Brain pericyte (primary cell): ENCODE measurements at regions not wholly inside any gene's neighbourhood (a gene's known extent, or its start where the extent isn't known, plus 50 kb on each side); places are given as distances from the start of the nearest gene placed in this dataset.

Experiments used
- DNase-seq: peaks from one replicate; pipeline ENCODE4 v3.0.0-alpha.2; 2012; ENCODE audit warnings: low read depth, low spot score

DNA sequence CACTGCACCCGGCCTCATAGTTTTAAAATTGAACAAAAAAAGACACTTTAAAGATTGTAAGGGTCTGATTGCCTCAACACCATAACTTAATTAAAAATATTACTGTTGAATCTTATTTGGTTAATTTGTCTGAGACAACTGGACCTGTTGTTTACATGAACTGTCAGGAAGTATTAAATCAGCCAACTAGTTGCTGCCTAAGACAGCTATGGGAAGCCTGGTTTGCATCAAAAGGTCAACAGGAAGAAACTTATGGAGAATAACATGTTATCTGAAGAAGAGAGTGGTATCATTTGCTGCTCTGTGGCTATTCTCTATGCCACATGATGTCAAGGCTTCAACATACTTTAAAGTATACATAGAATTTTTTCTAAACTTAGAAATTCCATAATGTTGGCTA lies 853.5 kb upstream of the ADAMTS5 start:
- no peak for DNase-seq

GRCh38 chr21:27819299-27819698 lies 852.4 kb upstream of the ADAMTS5 start:
- no peak for DNase-seq

- no peak for DNase-seq
These were observed 852.0 kb upstream of the ADAMTS5 start for GRCh38 chr21:27818847-27819246.

DNA sequence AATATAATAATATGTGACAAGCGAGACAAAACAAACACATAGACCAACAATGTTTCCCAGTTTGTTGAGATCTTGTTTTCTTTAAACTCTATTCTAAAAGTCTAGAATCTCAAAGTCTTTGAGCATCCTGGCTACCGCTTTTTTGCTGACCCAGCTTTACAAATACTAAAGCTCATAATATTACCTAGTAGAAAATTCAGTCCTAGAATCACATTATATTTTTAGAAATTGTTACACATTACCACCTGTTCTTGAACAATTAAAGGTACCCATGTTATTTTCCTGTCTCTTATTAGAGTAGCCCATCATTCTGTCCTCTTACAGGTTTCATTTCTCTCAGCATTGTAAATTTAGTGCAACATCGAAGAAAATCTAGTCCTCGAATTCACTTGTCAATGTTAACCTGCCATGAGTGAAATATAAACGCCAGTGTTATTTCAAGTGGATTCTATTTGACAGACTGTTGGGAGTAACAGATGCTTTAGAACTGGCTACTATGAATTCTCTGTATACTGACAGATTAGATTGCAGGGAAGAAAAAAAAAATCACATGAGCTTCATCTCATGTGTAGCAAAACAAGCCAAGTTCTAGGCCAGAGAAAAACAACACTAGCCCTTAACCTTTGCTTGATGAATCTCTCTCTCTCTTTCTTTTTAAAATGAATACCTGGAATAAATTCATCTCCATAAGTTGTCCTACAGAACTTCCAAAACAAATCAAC lies 851.2 kb upstream of the ADAMTS5 start:
- no peak for DNase-seq

DNA sequence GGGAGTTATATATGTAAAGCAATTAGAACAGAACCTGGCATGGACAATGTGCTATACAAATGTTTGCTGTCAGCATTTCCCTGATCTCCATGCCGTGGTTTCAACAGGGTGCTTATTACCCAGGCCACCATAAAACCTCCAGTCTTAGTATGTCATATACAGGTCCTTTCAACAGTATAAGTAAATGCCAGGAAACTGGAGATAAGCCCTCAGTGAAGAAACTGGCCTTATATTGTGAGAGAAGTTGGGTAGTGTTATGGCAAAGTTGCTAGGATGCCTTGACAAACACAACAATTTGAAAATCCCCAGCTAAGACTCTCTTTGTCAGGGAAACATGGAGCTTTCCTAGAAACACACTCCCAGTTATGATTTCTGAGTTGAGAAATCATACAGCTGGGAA lies 850.2 kb upstream of the ADAMTS5 start:
- DNase-seq, result no peak

DNA sequence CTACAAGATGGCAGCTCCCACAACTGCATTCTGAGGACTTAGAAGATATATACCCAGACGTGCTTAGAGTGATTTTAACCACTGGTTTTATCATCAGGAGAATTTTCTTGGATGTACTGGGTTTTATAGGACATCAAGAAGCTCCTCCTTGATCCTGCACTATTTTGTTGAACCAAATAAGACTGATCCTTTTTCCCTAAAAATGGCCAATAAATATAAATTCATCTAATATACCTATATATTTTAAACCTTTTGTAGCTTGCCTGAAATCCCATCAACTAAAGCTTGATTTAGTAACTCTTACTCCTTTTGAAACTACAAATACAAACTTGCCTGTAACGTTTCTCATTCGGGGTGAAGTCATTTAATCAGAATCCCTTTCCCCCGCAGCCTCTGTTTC lies 849.4 kb upstream of the ADAMTS5 start:
- DNase-seq, result no peak

DNA sequence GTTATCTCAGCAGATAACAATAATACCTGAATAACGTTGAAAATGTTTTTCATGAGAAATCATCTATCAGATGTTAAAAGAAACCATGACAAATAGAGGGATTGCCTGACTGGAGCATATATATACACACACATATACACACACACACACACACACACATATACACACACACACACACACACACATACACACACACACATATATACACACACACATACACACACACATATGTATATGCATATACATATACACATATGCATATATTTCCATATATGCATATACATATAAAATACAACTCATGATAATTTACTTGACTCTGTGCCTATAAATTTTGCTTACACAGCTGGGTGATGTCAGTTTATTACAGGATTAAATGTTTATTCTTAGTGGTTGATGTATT lies 847.3 kb upstream of the ADAMTS5 start:
- no peak for DNase-seq

- no peak for DNase-seq
These were observed 846.9 kb upstream of the ADAMTS5 start for GRCh38 chr21:27813750-27814149.

DNA sequence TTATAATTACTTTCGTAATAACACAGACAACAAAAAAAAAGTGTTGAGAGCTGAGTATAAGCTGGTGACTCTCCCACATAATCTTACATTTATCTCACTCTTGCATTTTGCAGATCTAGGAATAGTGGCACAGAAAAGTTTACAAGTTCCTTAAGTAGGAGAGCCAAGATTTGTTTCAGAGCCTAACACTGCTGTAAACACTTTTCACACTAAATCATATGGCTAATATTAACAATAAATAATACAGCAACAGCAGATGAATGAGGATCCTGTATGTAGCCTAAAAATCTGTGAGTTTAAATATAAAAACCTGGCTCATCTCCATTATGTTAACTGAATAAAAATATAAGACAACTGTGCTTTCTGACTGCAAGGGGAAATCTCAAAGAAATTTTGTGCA lies 846.5 kb upstream of the ADAMTS5 start:
- DNase-seq, result no peak

GRCh38 chr21:27812279-27812678 lies 845.4 kb upstream of the ADAMTS5 start:
- DNase-seq, result no peak

- DNase-seq, result no peak
These were observed 842.0 kb upstream of the ADAMTS5 start for GRCh38 chr21:27808923-27809322.

- no peak for DNase-seq
These were observed 840.7 kb upstream of the ADAMTS5 start for GRCh38 chr21:27807596-27807995.

- DNase-seq, result no peak
These were observed 839.4 kb upstream of the ADAMTS5 start for GRCh38 chr21:27806281-27806680.

DNA sequence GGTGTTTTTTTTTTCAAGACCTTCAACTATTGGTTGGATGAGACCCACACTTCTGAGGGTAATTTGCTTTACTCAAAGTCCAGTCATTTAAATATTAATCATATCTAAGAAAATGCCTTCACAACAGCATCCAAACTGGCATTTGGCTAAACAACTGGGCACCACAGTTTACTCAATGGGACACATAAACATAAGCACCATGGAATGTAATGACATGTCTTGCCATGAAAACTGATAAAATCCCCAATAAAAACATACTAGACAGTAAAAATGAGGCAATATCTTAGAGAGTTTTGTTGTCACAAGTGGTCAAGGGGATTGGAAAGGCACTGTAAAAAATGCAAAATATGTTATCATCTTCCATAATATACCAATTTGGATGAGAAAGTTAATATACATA lies 838.8 kb upstream of the ADAMTS5 start:
- DNase-seq, result no peak

DNA sequence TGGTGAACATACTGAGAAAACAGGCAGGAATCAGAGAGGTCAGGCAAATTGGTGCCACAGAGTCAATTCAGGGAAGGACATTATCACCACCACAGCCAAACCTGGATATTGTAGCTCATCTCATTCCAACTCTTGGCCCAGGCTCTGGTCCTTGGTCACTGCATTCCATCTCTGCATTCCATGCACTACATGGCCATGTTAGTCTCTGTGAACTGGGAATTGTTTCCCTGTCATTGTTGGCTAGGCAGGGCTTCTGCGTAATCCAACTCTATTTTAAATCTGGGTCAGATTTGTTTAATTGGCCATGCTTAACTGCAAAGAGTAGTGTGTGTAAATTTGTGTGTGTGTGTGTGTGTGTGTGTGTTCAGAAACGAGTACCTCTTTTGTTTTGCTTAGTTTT lies 837.6 kb upstream of the ADAMTS5 start:
- no peak for DNase-seq

DNA sequence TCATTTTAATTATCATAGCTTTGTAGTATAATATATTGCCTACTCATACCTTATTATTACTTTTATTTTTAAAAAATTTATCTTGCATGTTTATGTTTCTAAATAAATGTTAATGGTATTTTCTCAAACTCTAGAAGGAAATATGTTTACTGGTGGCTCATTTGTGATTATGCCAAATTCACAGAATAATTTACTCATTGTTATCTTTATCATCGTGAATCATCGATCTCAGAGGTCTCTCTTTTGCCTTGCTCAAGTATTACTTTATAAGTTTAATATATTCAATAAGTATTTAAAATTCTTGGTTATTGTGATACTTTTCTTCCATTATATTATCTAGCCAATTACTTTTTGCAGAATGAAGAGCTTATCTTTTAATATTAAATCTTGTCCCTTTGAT lies 836.7 kb upstream of the ADAMTS5 start:
- DNase-seq, result no peak

DNA sequence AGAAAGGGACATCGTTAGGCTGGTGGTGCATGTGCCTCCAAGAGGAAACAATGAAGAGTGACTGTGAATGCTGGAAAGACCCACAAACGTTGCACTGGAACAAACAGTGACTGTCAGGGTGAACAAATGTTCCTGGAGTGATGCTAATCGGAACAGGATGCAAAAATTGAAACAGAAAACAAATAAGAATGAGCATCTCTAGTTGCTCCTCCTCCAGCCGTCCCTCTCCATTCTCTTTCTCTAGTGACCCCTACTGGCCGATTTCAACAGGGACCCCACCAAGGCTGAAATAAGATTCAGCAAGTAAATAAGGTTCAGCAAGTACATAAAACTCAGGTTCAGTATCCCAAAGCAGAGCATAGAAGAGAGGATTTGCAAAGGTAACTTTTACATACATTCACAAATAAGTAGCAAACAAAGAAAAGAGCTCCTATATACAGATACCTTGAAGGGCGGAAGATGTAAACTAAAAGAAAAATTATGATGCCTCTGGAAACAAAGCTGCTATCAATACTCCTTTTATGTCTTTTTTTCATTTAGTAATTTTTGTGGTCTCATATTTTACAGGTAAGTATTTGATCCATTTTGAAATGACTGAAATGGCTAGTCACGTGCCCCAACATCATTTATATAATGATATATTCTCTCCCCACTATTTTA lies 836.1 kb upstream of the ADAMTS5 start:
- DNase-seq, result no peak

- DNase-seq, result no peak
These were observed 833.0 kb upstream of the ADAMTS5 start for GRCh38 chr21:27799861-27800260.

DNA sequence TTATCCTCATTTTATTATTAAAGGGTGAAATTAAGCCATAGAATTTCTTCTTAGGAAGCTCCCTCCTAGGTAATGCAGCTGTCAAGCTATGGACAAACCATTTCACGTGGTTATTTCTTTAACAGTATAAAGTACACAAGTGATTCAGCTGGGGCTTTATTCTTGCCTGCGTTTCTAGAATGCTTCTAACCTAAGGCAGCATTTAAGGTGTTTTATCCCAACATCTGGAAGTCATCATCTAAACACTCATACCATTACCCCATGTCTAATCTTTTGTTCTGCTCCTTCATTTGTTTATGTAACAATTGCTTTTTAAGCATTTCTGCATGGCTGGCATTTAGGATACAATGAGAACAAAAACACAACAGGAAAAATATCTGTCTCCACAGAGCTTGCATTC lies 829.2 kb upstream of the ADAMTS5 start:
- peak; percentile 61 for DNase-seq

- no peak for DNase-seq
These were observed 828.5 kb upstream of the ADAMTS5 start for GRCh38 chr21:27795418-27795817.

DNA sequence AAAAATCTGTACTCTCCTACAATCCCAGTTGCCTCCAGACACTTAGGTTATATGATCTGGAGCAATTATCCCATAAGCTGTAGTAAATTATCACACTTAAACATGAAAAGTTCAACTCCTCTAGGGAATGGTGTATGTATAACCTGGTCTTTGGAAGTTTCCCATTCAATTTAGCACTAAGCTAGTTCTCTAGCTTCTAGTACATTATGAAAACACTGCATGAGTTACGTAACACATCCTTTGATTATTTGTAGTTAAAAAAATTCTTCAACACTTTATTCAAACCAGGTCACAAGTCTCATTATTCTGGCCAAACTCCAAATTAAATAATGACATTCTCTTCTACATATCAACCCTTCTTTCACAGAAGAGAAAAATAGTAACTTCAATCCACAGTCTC lies 827.0 kb upstream of the ADAMTS5 start:
- DNase-seq, result no peak

- DNase-seq, result no peak
These were observed 820.2 kb upstream of the ADAMTS5 start for GRCh38 chr21:27787046-27787445.

GRCh38 chr21:27779606-27780005 lies 812.7 kb upstream of the ADAMTS5 start:
- no peak for DNase-seq
